Fibroblast of lung (primary cell): ENCODE measurements at regions not wholly inside any gene's neighbourhood (a gene's known extent, or its start where the extent isn't known, plus 50 kb on each side); places are given as distances from the start of the nearest gene placed in this dataset.
"Not testable (repeated sequence)": the region's sequence is repeated elsewhere in the genome, so short reads cannot be mapped to it uniquely, and the experiment has no call there.

Experiments used
- DNase-seq, 2 donors: peaks; one replicate each; pipeline versions ENCODE4 v3.0.0 to v3.0.0-alpha.2; 2010; ENCODE audit warnings: low read depth in 2 of 2
- H2AFZ ChIP-seq: 2 replicates; pipeline ENCODE4 v1.5.1; 2012; ENCODE audit warnings: low read length, control low read depth, inconsistent platforms
- H3K27ac ChIP-seq: 2 replicates; pipeline ENCODE4 v1.5.1; 2011; ENCODE audit warnings: low read length, control low read depth; ENCODE audit not compliant: insufficient read depth
- H3K27me3 ChIP-seq: 2 replicates; pipeline ENCODE4 v1.5.1; 2011; ENCODE audit warnings: mild to moderate bottlenecking, low read length; ENCODE audit not compliant: control insufficient read depth, insufficient read depth
- H3K36me3 ChIP-seq: 2 replicates; pipeline ENCODE4 v1.5.1; 2011; ENCODE audit warnings: low read length; ENCODE audit not compliant: control insufficient read depth, insufficient read depth
- H3K4me1 ChIP-seq: 2 replicates; pipeline ENCODE4 v1.5.1; 2011; ENCODE audit warnings: low read length; ENCODE audit not compliant: control insufficient read depth, insufficient read depth; ENCODE audit errors: extremely low read depth
- H3K4me2 ChIP-seq: 2 replicates; pipeline ENCODE4 v1.5.1; 2011; ENCODE audit warnings: low read length, control low read depth; ENCODE audit not compliant: insufficient read depth; ENCODE audit errors: extremely low read depth
- H3K4me3 ChIP-seq, 4 experiments: fragments of 200-600 bp in 1 of 4; sonication (generic) in 1 of 4; replicated peaks in 1 of 4; 2 replicates each; pipeline ENCODE4 v1.5.1; 2011 to 2016; ENCODE audit warnings: low read length in 4 of 4, low read depth in 3 of 4, mild to moderate bottlenecking in 3 of 4, control low read depth in 2 of 4, inconsistent platforms in 1 of 4, mixed read lengths in 1 of 4; ENCODE audit not compliant: insufficient read depth in 1 of 4; ENCODE audit errors: control extremely low read depth in 1 of 4
- H3K79me2 ChIP-seq: 2 replicates; pipeline ENCODE4 v1.5.1; 2012; ENCODE audit warnings: mild to moderate bottlenecking, low read length, inconsistent platforms; ENCODE audit not compliant: control insufficient read depth, insufficient read depth
- H3K9ac ChIP-seq: 2 replicates; pipeline ENCODE4 v1.5.1; 2011; ENCODE audit warnings: mild to moderate bottlenecking, low read length, control low read depth; ENCODE audit not compliant: insufficient read depth
- H3K9me3 ChIP-seq: 2 replicates; pipeline ENCODE4 v1.5.1; 2012; ENCODE audit warnings: low read depth, low read length; ENCODE audit not compliant: control insufficient read depth, insufficient read depth
- H4K20me1 ChIP-seq: 2 replicates; pipeline ENCODE4 v1.5.1; 2011; ENCODE audit warnings: low read length; ENCODE audit not compliant: control insufficient read depth, insufficient read depth; ENCODE audit errors: extremely low read depth
- EZH2 ChIP-seq: IDR thresholded peaks from 2 replicates; pipeline ENCODE4 v1.5.1; 2012; ENCODE audit warnings: low read length, control low read depth, mild to moderate bottlenecking; ENCODE audit errors: missing control alignments
- TF ChIP-seq, protein P1 (sequence below), 2 donors: IDR thresholded peaks in 1 of 2; conservative IDR thresholded peaks in 1 of 2; 1 replicate in 1 of 2; 2 replicates in 1 of 2; pipeline ENCODE4 v1.5.1; 2011 to 2012; ENCODE audit warnings: low read length in 2 of 2, control low read depth in 1 of 2, inconsistent platforms in 1 of 2, low read depth in 1 of 2, mild to moderate bottlenecking in 1 of 2

DNA sequence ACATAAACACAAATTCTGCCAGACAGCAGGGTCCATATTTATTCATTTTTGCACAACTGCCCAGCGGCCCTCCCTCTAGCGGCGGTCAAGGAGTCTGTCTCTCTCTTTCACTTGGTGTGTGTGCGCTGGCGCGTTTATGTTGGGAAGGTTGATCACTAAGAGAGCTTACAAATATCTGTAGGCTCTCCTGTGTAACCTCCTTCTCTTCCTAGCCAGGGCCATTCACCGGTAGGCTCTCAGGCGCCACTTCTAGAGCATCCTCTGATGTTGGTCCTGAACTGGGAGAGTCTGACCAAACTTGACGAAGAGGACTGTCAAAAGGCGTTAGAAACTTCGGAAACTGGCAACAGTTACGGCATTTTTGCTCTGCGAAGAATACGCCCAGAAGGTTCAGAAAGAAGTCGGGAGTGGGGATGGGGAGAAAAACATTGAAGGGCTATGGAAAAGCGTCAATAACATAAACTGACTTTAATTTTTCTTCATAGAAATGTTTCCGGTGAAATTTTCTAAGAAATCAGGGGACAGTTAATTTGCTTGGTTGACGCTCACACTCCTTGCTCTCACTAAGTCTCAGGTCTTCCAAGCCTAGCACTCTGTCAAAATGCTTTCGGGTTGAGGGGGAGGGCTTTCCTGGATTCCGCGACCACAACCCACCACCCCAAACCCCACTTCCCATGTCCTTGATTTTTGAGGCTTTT, 731.1 kb downstream of the ZWINT start:
- DNase-seq, result peak; percentile 51 to 76
- Histone ChIP-seq H3K4me2 (no peak overlapping the region), H3K4me1 (no peaks in the 10 kb centered on the region), H3K27ac (no peak overlapping the region), H3K4me3 (peak overlapping the region in 1 of 4 experiments; percentile 69), H3K36me3 (no peaks in the 10 kb centered on the region), H3K79me2 (no peaks in the 10 kb centered on the region), H3K9me3 (no peaks in the 10 kb centered on the region), H3K9ac (no peak overlapping the region), H4K20me1 (no peaks in the 10 kb centered on the region), H2AFZ (no peak overlapping the region), H3K27me3 (no peaks in the 10 kb centered on the region)
- TF ChIP-seq, protein P1, sequence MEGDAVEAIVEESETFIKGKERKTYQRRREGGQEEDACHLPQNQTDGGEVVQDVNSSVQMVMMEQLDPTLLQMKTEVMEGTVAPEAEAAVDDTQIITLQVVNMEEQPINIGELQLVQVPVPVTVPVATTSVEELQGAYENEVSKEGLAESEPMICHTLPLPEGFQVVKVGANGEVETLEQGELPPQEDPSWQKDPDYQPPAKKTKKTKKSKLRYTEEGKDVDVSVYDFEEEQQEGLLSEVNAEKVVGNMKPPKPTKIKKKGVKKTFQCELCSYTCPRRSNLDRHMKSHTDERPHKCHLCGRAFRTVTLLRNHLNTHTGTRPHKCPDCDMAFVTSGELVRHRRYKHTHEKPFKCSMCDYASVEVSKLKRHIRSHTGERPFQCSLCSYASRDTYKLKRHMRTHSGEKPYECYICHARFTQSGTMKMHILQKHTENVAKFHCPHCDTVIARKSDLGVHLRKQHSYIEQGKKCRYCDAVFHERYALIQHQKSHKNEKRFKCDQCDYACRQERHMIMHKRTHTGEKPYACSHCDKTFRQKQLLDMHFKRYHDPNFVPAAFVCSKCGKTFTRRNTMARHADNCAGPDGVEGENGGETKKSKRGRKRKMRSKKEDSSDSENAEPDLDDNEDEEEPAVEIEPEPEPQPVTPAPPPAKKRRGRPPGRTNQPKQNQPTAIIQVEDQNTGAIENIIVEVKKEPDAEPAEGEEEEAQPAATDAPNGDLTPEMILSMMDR (conservative IDR thresholded peaks at IDR 0.05 in 1 of 2, IDR thresholded peaks at IDR 0.05 in 1 of 2; ENCODE audit: low read depth in 1 of 2, low read length in 2 of 2), result peak in 1 of 2 donors; percentile 80
- TF ChIP-seq EZH2, result no peak

DNA sequence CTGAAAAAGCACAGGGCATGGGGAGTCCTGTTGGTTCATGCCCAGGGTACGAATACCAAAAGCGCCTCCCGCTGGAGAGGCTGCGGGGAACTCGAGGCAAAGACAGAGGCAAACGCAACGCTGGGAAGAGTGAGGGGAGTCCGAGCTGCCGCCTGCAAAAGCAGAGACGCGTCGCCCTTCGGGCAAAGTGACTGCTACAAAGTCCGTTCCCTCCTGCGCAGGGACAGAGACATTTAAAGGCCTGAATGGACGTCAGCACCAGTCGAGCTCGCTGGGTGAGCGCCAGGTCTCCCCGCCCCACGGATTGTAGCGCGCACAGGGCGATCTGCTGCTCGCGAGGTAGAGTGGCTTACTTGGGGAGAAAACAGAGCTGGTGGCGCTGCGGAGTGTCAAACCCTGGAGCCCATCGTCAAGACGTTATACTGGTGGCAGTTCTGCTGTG, 732.8 kb downstream of the ZWINT start:
- H2AFZ ChIP-seq, result no peak overlapping the region
- no peak overlapping the region for H3K27ac ChIP-seq

DNA sequence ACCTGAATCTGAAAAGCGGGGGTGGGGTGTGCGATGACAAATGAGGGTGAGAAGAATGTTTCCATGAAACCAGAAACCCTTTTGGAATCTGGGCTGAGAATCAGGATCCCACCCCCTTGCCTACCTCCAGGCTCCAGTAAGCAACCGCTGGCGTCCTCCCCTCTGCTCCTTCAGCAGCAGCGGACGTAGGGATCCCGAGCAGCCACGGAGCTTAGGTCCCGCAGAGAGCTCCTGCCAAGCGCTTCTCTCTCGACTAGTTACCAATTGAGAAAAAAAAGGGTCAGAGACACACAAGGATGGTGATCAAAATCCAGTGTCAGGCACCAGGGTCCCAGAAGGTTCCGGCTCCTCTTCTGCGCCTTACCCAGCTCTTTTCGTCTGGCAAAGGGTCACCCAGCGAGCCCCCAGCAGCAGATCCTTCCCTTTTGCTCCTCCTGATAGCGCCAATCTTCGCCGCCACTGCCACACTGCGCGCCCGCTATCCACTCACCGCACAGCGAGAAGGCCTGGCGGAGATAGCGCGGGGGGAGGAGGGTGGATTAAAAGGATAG, 733.5 kb downstream of the ZWINT start:
- no peak overlapping the region for H2AFZ ChIP-seq
- H3K9ac ChIP-seq, result no peak overlapping the region
- H4K20me1 ChIP-seq, result no peaks in the 10 kb centered on the region
- no peak overlapping the region for H3K27ac ChIP-seq
- TF ChIP-seq EZH2, result no peak
- TF ChIP-seq, protein P1 (conservative IDR thresholded peaks at IDR 0.05 in 1 of 2, IDR thresholded peaks at IDR 0.05 in 1 of 2; ENCODE audit: low read depth in 1 of 2, low read length in 2 of 2), result no peak
- no peaks in the 10 kb centered on the region for H3K4me1 ChIP-seq
- peak overlapping the region in 1 of 4 experiments; percentile 53 for H3K4me3 ChIP-seq
- H3K79me2 ChIP-seq, result no peaks in the 10 kb centered on the region
- peak in 1 of 2 donors; percentile 7 for DNase-seq
- no peaks in the 10 kb centered on the region for H3K27me3 ChIP-seq
- no peak overlapping the region for H3K4me2 ChIP-seq
- H3K9me3 ChIP-seq, result no peaks in the 10 kb centered on the region
- H3K36me3 ChIP-seq, result no peaks in the 10 kb centered on the region

More for the DNA sequence above, 732.8 kb downstream of the ZWINT start:
- Histone ChIP-seq H3K4me1 (no peaks in the 10 kb centered on the region), H4K20me1 (no peaks in the 10 kb centered on the region), H3K79me2 (no peaks in the 10 kb centered on the region), H3K9me3 (no peaks in the 10 kb centered on the region), H3K27me3 (no peaks in the 10 kb centered on the region), H3K9ac (no peak overlapping the region), H3K4me3 (peak overlapping the region in 1 of 4 experiments; percentile 53), H3K4me2 (no peak overlapping the region), H3K36me3 (no peaks in the 10 kb centered on the region)
- TF ChIP-seq, protein P1 (conservative IDR thresholded peaks at IDR 0.05 in 1 of 2, IDR thresholded peaks at IDR 0.05 in 1 of 2; ENCODE audit: low read depth in 1 of 2, low read length in 2 of 2), result peak in 1 of 2 donors; percentile 7
- no peak for TF ChIP-seq EZH2
- peak in 1 of 2 donors; percentile 12 for DNase-seq

DNA sequence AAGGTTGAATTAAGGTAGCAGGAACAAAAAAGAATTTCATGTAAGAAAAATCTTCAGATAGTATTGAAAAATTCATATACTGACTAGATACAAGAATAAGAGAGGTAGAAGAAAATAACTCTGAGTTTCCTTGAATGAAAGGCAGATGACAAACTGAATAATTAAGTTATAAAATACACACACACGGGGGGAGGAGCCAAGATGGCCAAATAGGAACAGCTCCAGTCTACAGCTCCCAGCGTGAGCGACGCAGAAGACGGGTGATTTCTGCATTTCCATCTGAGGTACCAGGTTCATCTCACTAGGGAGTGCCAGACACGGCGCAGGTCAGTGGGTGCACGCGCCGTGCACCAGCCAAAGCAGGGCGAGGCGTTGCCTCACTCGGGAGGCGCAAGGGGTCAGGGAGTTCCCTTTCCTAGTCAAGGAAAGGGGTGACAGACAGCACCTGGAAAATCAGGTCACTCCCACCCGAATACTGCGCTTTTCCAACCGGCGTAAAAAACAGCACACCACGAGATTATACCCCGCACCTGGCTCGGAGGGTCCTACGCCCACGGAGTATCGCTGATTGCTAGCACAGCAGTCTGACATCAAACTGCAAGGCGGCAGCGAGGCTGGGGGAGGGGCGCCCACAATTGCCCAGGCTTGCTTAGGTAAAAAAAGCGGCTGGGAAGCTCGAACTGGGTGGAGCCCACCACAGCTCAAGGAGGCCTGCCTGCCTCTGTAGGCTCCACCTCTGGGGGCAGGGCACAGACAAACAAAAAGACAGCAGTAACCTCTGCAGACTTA, 759.2 kb downstream of the ZWINT start:
- not testable (repeated sequence) for H3K4me2 ChIP-seq, DNase-seq, H3K9me3 ChIP-seq, H3K9ac ChIP-seq, H4K20me1 ChIP-seq, H3K79me2 ChIP-seq, H2AFZ ChIP-seq, H3K27me3 ChIP-seq, H3K27ac ChIP-seq, H3K36me3 ChIP-seq, H3K4me1 ChIP-seq
- peak overlapping the region in 1 of 4 experiments; percentile 32 for H3K4me3 ChIP-seq
